ENCODE measurements at regions not wholly inside any gene's neighbourhood (a gene's known extent, or its start where the extent isn't known, plus 50 kb on each side); places are given as distances from the start of the nearest gene placed in this dataset.

GRCh38 chr9:86997156-86997555 is 49.9 kb upstream of the GAS1 start:
- no peak overlapping the region for H3K27ac ChIP-seq
- peaks cover under 1% of the 10 kb centered on the region for H3K9me3 ChIP-seq
- 41% methylated on average over 2 of the region's 2 CpGs for WGBS
- H3K4me1 ChIP-seq, result no peaks in the 10 kb centered on the region
- H3K36me3 ChIP-seq, result no peaks in the 10 kb centered on the region
- no peak overlapping the region for H3K4me3 ChIP-seq
- no peak for DNase-seq (ENCODE audit: low spot score in 2 of 2)
- H3K27me3 ChIP-seq, result no peaks in the 10 kb centered on the region
- TF ChIP-seq POLR2AphosphoS5 (IDR thresholded peaks at IDR 0.05), result no peak
- TF ChIP-seq EP300 (IDR thresholded peaks at IDR 0.05), result no peak
- no peak for TF ChIP-seq POLR2A (IDR thresholded peaks at IDR 0.05)
- no peak for TF ChIP-seq CTCF (IDR thresholded peaks at IDR 0.05)

GRCh38 chr9:86997951-86998350 is 50.6 kb upstream of the GAS1 start:
- H3K4me1 ChIP-seq, result no peaks in the 10 kb centered on the region
- no peak for TF ChIP-seq CTCF (IDR thresholded peaks at IDR 0.05)
- no peak for TF ChIP-seq EP300 (IDR thresholded peaks at IDR 0.05)
- no peak for TF ChIP-seq POLR2AphosphoS5 (IDR thresholded peaks at IDR 0.05)
- TF ChIP-seq POLR2A (IDR thresholded peaks at IDR 0.05), result no peak
- WGBS, result 90% methylated on average over 2 of the region's 2 CpGs
- H3K27me3 ChIP-seq, result no peaks in the 10 kb centered on the region
- no peak overlapping the region for H3K27ac ChIP-seq
- no peaks in the 10 kb centered on the region for H3K36me3 ChIP-seq
- H3K9me3 ChIP-seq, result peaks cover 7% of the 10 kb centered on the region
- H3K4me3 ChIP-seq, result no peak overlapping the region
- no peak for DNase-seq (ENCODE audit: low spot score in 2 of 2)

GRCh38 chr9:87002517-87002916 is 55.2 kb upstream of the GAS1 start:
- Histone ChIP-seq H3K36me3 (no peaks in the 10 kb centered on the region), H3K4me1 (peaks cover 5% of the 10 kb centered on the region), H3K27ac (no peak overlapping the region), H3K9me3 (peaks cover 7% of the 10 kb centered on the region), H3K27me3 (no peaks in the 10 kb centered on the region), H3K4me3 (no peak overlapping the region)
- TF ChIP-seq CTCF (IDR thresholded peaks at IDR 0.05), result no peak
- no peak for TF ChIP-seq POLR2AphosphoS5 (IDR thresholded peaks at IDR 0.05)
- TF ChIP-seq EP300 (IDR thresholded peaks at IDR 0.05), result no peak
- no peak for TF ChIP-seq POLR2A (IDR thresholded peaks at IDR 0.05)
- WGBS, result 98% methylated on average over 2 of the region's 2 CpGs
- DNase-seq (ENCODE audit: low spot score in 2 of 2), result no peak

- Histone ChIP-seq H3K27me3 (no peaks in the 10 kb centered on the region), H3K4me1 (peaks cover 16% of the 10 kb centered on the region), H3K9me3 (peaks cover 7% of the 10 kb centered on the region), H3K36me3 (no peaks in the 10 kb centered on the region), H3K27ac (no peak overlapping the region), H3K4me3 (no peak overlapping the region)
- no peak for TF ChIP-seq EP300 (IDR thresholded peaks at IDR 0.05)
- no peak for TF ChIP-seq POLR2AphosphoS5 (IDR thresholded peaks at IDR 0.05)
- TF ChIP-seq CTCF (IDR thresholded peaks at IDR 0.05), result no peak
- no peak for TF ChIP-seq POLR2A (IDR thresholded peaks at IDR 0.05)
- no peak for DNase-seq (ENCODE audit: low spot score in 2 of 2)
These were observed 56.7 kb upstream of the GAS1 start for GRCh38 chr9:87004016-87004415.

GRCh38 chr9:87006956-87007355 is 59.6 kb upstream of the GAS1 start:
- Histone ChIP-seq H3K4me1 (peaks cover 16% of the 10 kb centered on the region), H3K27ac (peak overlapping the region; percentile 2), H3K9me3 (peaks cover 7% of the 10 kb centered on the region), H3K36me3 (no peaks in the 10 kb centered on the region), H3K4me3 (no peak overlapping the region), H3K27me3 (no peaks in the 10 kb centered on the region)
- DNase-seq (ENCODE audit: low spot score in 2 of 2), result no peak
- 57% methylated on average over 4 of the region's 4 CpGs for WGBS
- TF ChIP-seq EP300 (IDR thresholded peaks at IDR 0.05) (no peak), POLR2A (IDR thresholded peaks at IDR 0.05) (no peak), CTCF (IDR thresholded peaks at IDR 0.05) (no peak), POLR2AphosphoS5 (IDR thresholded peaks at IDR 0.05) (no peak)

All from suprapubic skin (tissue), 4 donors.